Hematopoietic multipotent progenitor cell treated with erythropoietin and hydrocortisone succinate and interleukin-3 and kit ligand, for 17 days (in vitro differentiated cells): ENCODE measurements at regions not wholly inside any gene's neighbourhood (a gene's known extent, or its start where the extent isn't known, plus 50 kb on each side); places are given as distances from the start of the nearest gene placed in this dataset.

Experiments
- DNase-seq: peaks from one replicate; pipeline ENCODE4 v3.0.0-alpha.2; 2015; ENCODE audit warnings: low spot score

GRCh38 chr11:116642481-116642880 lies 130.3 kb downstream of the BUD13 start:
- no peak for DNase-seq

- no peak for DNase-seq
Measured at GRCh38 chr11:116641561-116642045, 131.2 kb downstream of the BUD13 start.

- no peak for DNase-seq
Measured at GRCh38 chr11:116640641-116641402, 132.0 kb downstream of the BUD13 start.

GRCh38 chr11:116638463-116638862 lies 134.3 kb downstream of the BUD13 start:
- no peak for DNase-seq

- DNase-seq = no peak
Measured at GRCh38 chr11:116637766-116638165, 135.0 kb downstream of the BUD13 start.

- no peak for DNase-seq
Measured at GRCh38 chr11:116636341-116636929, 136.4 kb downstream of the BUD13 start.

- DNase-seq = no peak
Measured at GRCh38 chr11:116631201-116631600, 141.6 kb downstream of the BUD13 start.

- DNase-seq = no peak
Measured at GRCh38 chr11:116618461-116618860, 154.3 kb downstream of the BUD13 start.

- no peak for DNase-seq
Measured at GRCh38 chr11:116615211-116615865, 157.4 kb downstream of the BUD13 start.

GRCh38 chr11:116614306-116615210 lies 158.2 kb downstream of the BUD13 start:
- DNase-seq = no peak

- no peak for DNase-seq
Measured at GRCh38 chr11:116613206-116613875, 159.4 kb downstream of the BUD13 start.

- DNase-seq = no peak
Measured at GRCh38 chr11:116611998-116612620, 160.7 kb downstream of the BUD13 start.

GRCh38 chr11:116610190-116610589 lies 162.6 kb downstream of the BUD13 start:
- DNase-seq = no peak

GRCh38 chr11:116607027-116607426 lies 165.8 kb downstream of the BUD13 start:
- no peak for DNase-seq

GRCh38 chr11:116605543-116606459 lies 167.0 kb downstream of the BUD13 start:
- no peak for DNase-seq

GRCh38 chr11:116603728-116604323 lies 169.0 kb downstream of the BUD13 start:
- no peak for DNase-seq

- no peak for DNase-seq
Measured at GRCh38 chr11:116602637-116602942, 170.2 kb downstream of the BUD13 start.

GRCh38 chr11:116601814-116602636 lies 170.8 kb downstream of the BUD13 start:
- no peak for DNase-seq

GRCh38 chr11:116600930-116601329 lies 171.9 kb downstream of the BUD13 start:
- DNase-seq = no peak
